Neutrophil (primary cell): ENCODE measurements at regions not wholly inside any gene's neighbourhood (a gene's known extent, or its start where the extent isn't known, plus 50 kb on each side); places are given as distances from the start of the nearest gene placed in this dataset.

Experiments
- H3K27ac ChIP-seq: fragments of 200-600 bp; sonication (generic); 2 replicates; pipeline ENCODE4 v1.5.1; 2016; ENCODE audit warnings: mild to moderate bottlenecking, moderate library complexity
- H3K27me3 ChIP-seq: fragments of 200-600 bp; sonication (generic); 2 replicates; pipeline ENCODE4 v1.6.0; 2016; ENCODE audit warnings: mild to moderate bottlenecking
- H3K36me3 ChIP-seq: fragments of 200-600 bp; sonication (generic); 2 replicates; pipeline ENCODE4 v1.5.1; 2017
- H3K4me1 ChIP-seq, 2 experiments: fragments of 200-600 bp in 1 of 2; sonication (generic) in 1 of 2; 1 replicate in 1 of 2; 2 replicates in 1 of 2; pipeline versions ENCODE4 v1.5.1 to v1.6.1; 2013 to 2016; ENCODE audit warnings: low read depth in 1 of 2, low read length in 1 of 2, mild to moderate bottlenecking in 1 of 2, moderate library complexity in 1 of 2; ENCODE audit not compliant: control insufficient read depth in 1 of 2, insufficient read depth in 1 of 2
- H3K4me3 ChIP-seq, 2 experiments: fragments of 200-600 bp in 1 of 2; sonication (generic) in 1 of 2; 1 replicate in 1 of 2; 2 replicates in 1 of 2; pipeline ENCODE4 v1.5.1; 2013 to 2016; ENCODE audit warnings: low read depth in 1 of 2, low read length in 1 of 2, mild to moderate bottlenecking in 1 of 2, moderate library complexity in 1 of 2
- H3K9me3 ChIP-seq: fragments of 200-600 bp; sonication (generic); 2 replicates; pipeline ENCODE4 v1.5.1; 2016
- CTCF ChIP-seq: fragments of 200-600 bp; sonication (generic); IDR thresholded peaks from 2 replicates; pipeline ENCODE4 v1.5.1; 2016; ENCODE audit warnings: antibody characterized with exemption

GRCh38 chr6:104268389-104268788, 591.3 kb downstream of the HACE1 start:
- Histone ChIP-seq H3K4me3 (no peak overlapping the region), H3K27me3 (no peaks in the 10 kb centered on the region), H3K36me3 (no peaks in the 10 kb centered on the region), H3K9me3 (no peaks in the 10 kb centered on the region), H3K4me1 (no peaks in the 10 kb centered on the region), H3K27ac (no peak overlapping the region)
- TF ChIP-seq CTCF: no peak

GRCh38 chr6:104266922-104267321, 592.8 kb downstream of the HACE1 start:
- no peak for TF ChIP-seq CTCF
- no peaks in the 10 kb centered on the region for H3K9me3 ChIP-seq
- H3K36me3 ChIP-seq: no peaks in the 10 kb centered on the region
- no peak overlapping the region for H3K27ac ChIP-seq
- no peaks in the 10 kb centered on the region for H3K4me1 ChIP-seq
- H3K4me3 ChIP-seq: no peak overlapping the region
- no peaks in the 10 kb centered on the region for H3K27me3 ChIP-seq

GRCh38 chr6:104256646-104257045, 603.1 kb downstream of the HACE1 start:
- no peak overlapping the region for H3K4me3 ChIP-seq
- H3K36me3 ChIP-seq: no peaks in the 10 kb centered on the region
- H3K27me3 ChIP-seq: no peaks in the 10 kb centered on the region
- TF ChIP-seq CTCF: no peak
- H3K9me3 ChIP-seq: no peaks in the 10 kb centered on the region
- no peak overlapping the region for H3K27ac ChIP-seq
- no peaks in the 10 kb centered on the region for H3K4me1 ChIP-seq

- H3K27me3 ChIP-seq: no peaks in the 10 kb centered on the region
- no peak overlapping the region for H3K27ac ChIP-seq
- no peak for TF ChIP-seq CTCF
- no peak overlapping the region for H3K4me3 ChIP-seq
- H3K36me3 ChIP-seq: no peaks in the 10 kb centered on the region
- H3K4me1 ChIP-seq: no peaks in the 10 kb centered on the region
- H3K9me3 ChIP-seq: no peaks in the 10 kb centered on the region
Observed at GRCh38 chr6:104253236-104253635, 606.5 kb downstream of the HACE1 start.

GRCh38 chr6:104252276-104252675, 607.4 kb downstream of the HACE1 start:
- no peaks in the 10 kb centered on the region for H3K4me1 ChIP-seq
- H3K27ac ChIP-seq: no peak overlapping the region
- no peaks in the 10 kb centered on the region for H3K27me3 ChIP-seq
- no peaks in the 10 kb centered on the region for H3K9me3 ChIP-seq
- TF ChIP-seq CTCF: no peak
- no peak overlapping the region for H3K4me3 ChIP-seq
- no peaks in the 10 kb centered on the region for H3K36me3 ChIP-seq

GRCh38 chr6:104251651-104252050, 608.1 kb downstream of the HACE1 start:
- TF ChIP-seq CTCF: no peak
- Histone ChIP-seq H3K27ac (no peak overlapping the region), H3K27me3 (no peaks in the 10 kb centered on the region)

More at GRCh38 chr6:104251651-104252050, 608.1 kb downstream of the HACE1 start:
- Histone ChIP-seq H3K4me1 (no peaks in the 10 kb centered on the region), H3K9me3 (no peaks in the 10 kb centered on the region), H3K36me3 (no peaks in the 10 kb centered on the region), H3K4me3 (no peak overlapping the region)
